Peyer's patch (tissue), 4 donors: ENCODE measurements at regions not wholly inside any gene's neighbourhood (a gene's known extent, or its start where the extent isn't known, plus 50 kb on each side); places are given as distances from the start of the nearest gene placed in this dataset.
"Not testable (repeated sequence)": the region's sequence is repeated elsewhere in the genome, so short reads cannot be mapped to it uniquely, and the experiment has no call there.

Experiments
- CTCF ChIP-seq, 6 experiments: fragments of 450-650 bp in 4 of 6; fragments of 200-600 bp in 2 of 6; sonication (generic) in 1 of 6; IDR thresholded peaks; one replicate each; pipeline ENCODE4 v1.5.1; 2017 to 2019; ENCODE audit warnings: antibody characterized with exemption in 6 of 6, mild to moderate bottlenecking in 3 of 6, moderate library complexity in 1 of 6
- POLR2A ChIP-seq, 2 donors: fragments of 450-650 bp; IDR thresholded peaks; one replicate each; pipeline ENCODE4 v1.5.1; 2017; ENCODE audit warnings: antibody characterized with exemption in 2 of 2, mild to moderate bottlenecking in 2 of 2, moderate library complexity in 2 of 2

GRCh38 chr1:5118771-5119170 is 464.4 kb downstream of the AJAP1 start:
- not testable (repeated sequence) for TF ChIP-seq CTCF, POLR2A (IDR thresholded peaks at IDR 0.05)
